HG02798 (cell line): ENCODE measurements at regions not wholly inside any gene's neighbourhood (a gene's known extent, or its start where the extent isn't known, plus 50 kb on each side); places are given as distances from the start of the nearest gene placed in this dataset.
A peak's percentile ranks its signal among the peaks of the same experiment; 100 is the strongest.

Source experiments
- ATAC-seq: cut with Tn5 transposase; IDR thresholded peaks from one replicate; pipeline ENCODE4 v1.9.1; 2021; ENCODE audit warnings: mild to moderate bottlenecking; ENCODE audit not compliant: unreplicated experiment, poor library complexity

- no peak for ATAC-seq
Observed at GRCh38 chr2:9737053-9737875, 106.0 kb upstream of the TAF1B start.

GRCh38 chr2:9738062-9738461, 105.2 kb upstream of the TAF1B start:
- ATAC-seq = peak; percentile 22

GRCh38 chr2:9738535-9739496, 104.5 kb upstream of the TAF1B start:
- peak; percentile 51 for ATAC-seq

- ATAC-seq = peak; percentile 40
Observed at GRCh38 chr2:9739531-9739964, 103.7 kb upstream of the TAF1B start.

- ATAC-seq = no peak
Observed at GRCh38 chr2:9740382-9741073, 102.7 kb upstream of the TAF1B start.

- ATAC-seq = no peak
Observed at GRCh38 chr2:9741110-9741509, 102.2 kb upstream of the TAF1B start.

- no peak for ATAC-seq
Observed at GRCh38 chr2:9742601-9743000, 100.7 kb upstream of the TAF1B start.

GRCh38 chr2:9744256-9745004, 98.8 kb upstream of the TAF1B start:
- ATAC-seq = no peak

GRCh38 chr2:9745153-9745899, 97.9 kb upstream of the TAF1B start:
- no peak for ATAC-seq

GRCh38 chr2:9747396-9747795, 95.9 kb upstream of the TAF1B start:
- ATAC-seq = no peak

- peak; percentile 30 for ATAC-seq
Observed at GRCh38 chr2:9748577-9748976, 94.7 kb upstream of the TAF1B start.

- no peak for ATAC-seq
Observed at GRCh38 chr2:9749546-9750223, 93.6 kb upstream of the TAF1B start.

GRCh38 chr2:9750224-9751215, 92.8 kb upstream of the TAF1B start:
- no peak for ATAC-seq

GRCh38 chr2:9751831-9752230, 91.4 kb upstream of the TAF1B start:
- ATAC-seq = no peak

- peak; percentile 51 for ATAC-seq
Observed at GRCh38 chr2:9752441-9753275, 90.6 kb upstream of the TAF1B start.

- ATAC-seq = peak; percentile 63
Observed at GRCh38 chr2:9753276-9753600, 90.0 kb upstream of the TAF1B start.
